ENCODE measurements at regions not wholly inside any gene's neighbourhood (a gene's known extent, or its start where the extent isn't known, plus 50 kb on each side); places are given as distances from the start of the nearest gene placed in this dataset.

- DNase-seq, result no peak
These were observed 147.4 kb upstream of the STK17B start for GRCh38 chr2:196318517-196319377.

GRCh38 chr2:196322973-196323810, 151.8 kb upstream of the STK17B start:
- DNase-seq, result no peak

GRCh38 chr2:196324211-196324610, 152.8 kb upstream of the STK17B start:
- DNase-seq, result no peak

- DNase-seq, result no peak
These were observed 156.8 kb upstream of the STK17B start for GRCh38 chr2:196328088-196328680.

- no peak for DNase-seq
These were observed 158.6 kb upstream of the STK17B start for GRCh38 chr2:196329959-196330358.

GRCh38 chr2:196330645-196331044, 159.3 kb upstream of the STK17B start:
- DNase-seq, result no peak

- DNase-seq, result no peak
These were observed 159.8 kb upstream of the STK17B start for GRCh38 chr2:196331143-196331542.

- no peak for DNase-seq
These were observed 160.5 kb upstream of the STK17B start for GRCh38 chr2:196331851-196332250.

- no peak for DNase-seq
These were observed 162.0 kb upstream of the STK17B start for GRCh38 chr2:196333397-196333796.

GRCh38 chr2:196334710-196335109, 163.3 kb upstream of the STK17B start:
- no peak for DNase-seq

- DNase-seq, result no peak
These were observed 163.8 kb upstream of the STK17B start for GRCh38 chr2:196335221-196335634.

- DNase-seq, result no peak
These were observed 164.8 kb upstream of the STK17B start for GRCh38 chr2:196336207-196336606.

GRCh38 chr2:196336715-196337114, 165.3 kb upstream of the STK17B start:
- no peak for DNase-seq

- DNase-seq, result peak; percentile 32
These were observed 166.0 kb upstream of the STK17B start for GRCh38 chr2:196337208-196337953.

- no peak for DNase-seq
These were observed 167.1 kb upstream of the STK17B start for GRCh38 chr2:196338440-196338839.

- no peak for DNase-seq
These were observed 170.0 kb upstream of the STK17B start for GRCh38 chr2:196341277-196341841.

GRCh38 chr2:196344397-196344796, 173.0 kb upstream of the STK17B start:
- no peak for DNase-seq

GRCh38 chr2:196353717-196354116, 182.3 kb upstream of the STK17B start:
- DNase-seq, result no peak

GRCh38 chr2:196354186-196354585, 182.8 kb upstream of the STK17B start:
- DNase-seq, result no peak

- DNase-seq, result no peak
These were observed 185.0 kb upstream of the STK17B start for GRCh38 chr2:196356332-196356731.

- DNase-seq, result no peak
These were observed 189.3 kb upstream of the STK17B start for GRCh38 chr2:196360650-196361049.

GRCh38 chr2:196361606-196362326, 190.4 kb upstream of the STK17B start:
- no peak for DNase-seq

Data from activated T-cell treated with anti-CD3 and anti-CD28 coated beads, Interleukin-2, amount 50 U/mL, for 1 hour (primary cell).